RWPE2 (cell line): ENCODE measurements at regions not wholly inside any gene's neighbourhood (a gene's known extent, or its start where the extent isn't known, plus 50 kb on each side); places are given as distances from the start of the nearest gene placed in this dataset.

Source experiments
- ATAC-seq: fragments of 200-7000 bp; cut with Tn5 transposase; 3 replicates; pipeline ENCODE4 v1.9.1; 2021; ENCODE audit warnings: low read depth
- DNase-seq: peaks from one replicate; pipeline ENCODE4 v3.0.0-alpha.2; 2020; ENCODE audit warnings: low spot score
- H3K27ac ChIP-seq: fragments of 450-650 bp; 2 replicates; pipeline ENCODE4 v1.5.1; 2017; ENCODE audit warnings: mild to moderate bottlenecking; ENCODE audit not compliant: poor library complexity, severe bottlenecking
- H3K27me3 ChIP-seq: fragments of 250-450 bp; sonication (Bioruptor Pico); 2 replicates; pipeline ENCODE4 v1.5.1; 2021; ENCODE audit warnings: mild to moderate bottlenecking, moderate library complexity; ENCODE audit not compliant: insufficient read depth, poor library complexity, severe bottlenecking
- H3K36me3 ChIP-seq: fragments of 250-450 bp; sonication (Bioruptor Pico); 2 replicates; pipeline ENCODE4 v1.5.1; 2020; ENCODE audit warnings: low read depth, mild to moderate bottlenecking, moderate library complexity
- H3K4me1 ChIP-seq: fragments of 250-450 bp; sonication (Bioruptor Pico); 2 replicates; pipeline ENCODE4 v1.5.1; 2021; ENCODE audit warnings: mild to moderate bottlenecking, moderate library complexity; ENCODE audit not compliant: insufficient read depth, poor library complexity, severe bottlenecking
- H3K4me3 ChIP-seq: fragments of 250-450 bp; sonication (Bioruptor Pico); 2 replicates; pipeline ENCODE4 v1.5.1; 2021; ENCODE audit warnings: mild to moderate bottlenecking, moderate library complexity; ENCODE audit not compliant: severe bottlenecking
- H3K9me3 ChIP-seq: fragments of 250-450 bp; sonication (Bioruptor Pico); 2 replicates; pipeline ENCODE4 v1.5.1; 2021; ENCODE audit warnings: mild to moderate bottlenecking, moderate library complexity; ENCODE audit not compliant: severe bottlenecking
- TF ChIP-seq, protein P1 (sequence below): fragments of 450-650 bp; IDR thresholded peaks from one replicate; pipeline ENCODE4 v1.5.1; 2017; ENCODE audit warnings: mild to moderate bottlenecking, moderate library complexity; ENCODE audit not compliant: poor library complexity, severe bottlenecking

DNA sequence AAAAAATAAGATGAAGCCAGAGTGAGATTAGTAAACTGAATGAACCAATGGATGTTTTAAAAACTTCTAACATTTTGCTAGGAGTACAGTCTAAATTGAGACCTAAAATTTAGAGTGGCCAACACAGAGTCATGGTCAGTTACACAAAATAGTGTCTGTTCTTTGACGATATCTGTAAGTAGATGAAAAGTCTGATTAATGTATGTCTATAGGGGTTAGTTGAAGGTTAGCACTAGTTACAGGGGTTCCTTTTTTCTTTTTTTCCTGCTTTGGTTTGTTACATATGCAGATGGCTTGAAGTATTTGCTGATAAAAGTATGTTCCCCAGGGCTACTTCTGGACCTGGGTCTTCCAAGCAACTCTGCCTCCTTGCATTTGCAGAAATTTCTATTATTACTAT is 90.1 kb upstream of the MTPN start:
- H3K9me3 ChIP-seq: no peaks in the 10 kb centered on the region
- H3K27me3 ChIP-seq: peaks cover 4% of the 10 kb centered on the region
- ATAC-seq: no peak
- TF ChIP-seq, protein P1, sequence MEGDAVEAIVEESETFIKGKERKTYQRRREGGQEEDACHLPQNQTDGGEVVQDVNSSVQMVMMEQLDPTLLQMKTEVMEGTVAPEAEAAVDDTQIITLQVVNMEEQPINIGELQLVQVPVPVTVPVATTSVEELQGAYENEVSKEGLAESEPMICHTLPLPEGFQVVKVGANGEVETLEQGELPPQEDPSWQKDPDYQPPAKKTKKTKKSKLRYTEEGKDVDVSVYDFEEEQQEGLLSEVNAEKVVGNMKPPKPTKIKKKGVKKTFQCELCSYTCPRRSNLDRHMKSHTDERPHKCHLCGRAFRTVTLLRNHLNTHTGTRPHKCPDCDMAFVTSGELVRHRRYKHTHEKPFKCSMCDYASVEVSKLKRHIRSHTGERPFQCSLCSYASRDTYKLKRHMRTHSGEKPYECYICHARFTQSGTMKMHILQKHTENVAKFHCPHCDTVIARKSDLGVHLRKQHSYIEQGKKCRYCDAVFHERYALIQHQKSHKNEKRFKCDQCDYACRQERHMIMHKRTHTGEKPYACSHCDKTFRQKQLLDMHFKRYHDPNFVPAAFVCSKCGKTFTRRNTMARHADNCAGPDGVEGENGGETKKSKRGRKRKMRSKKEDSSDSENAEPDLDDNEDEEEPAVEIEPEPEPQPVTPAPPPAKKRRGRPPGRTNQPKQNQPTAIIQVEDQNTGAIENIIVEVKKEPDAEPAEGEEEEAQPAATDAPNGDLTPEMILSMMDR: no peak
- H3K36me3 ChIP-seq: no peaks in the 10 kb centered on the region
- no peak overlapping the region for H3K27ac ChIP-seq
- no peak for DNase-seq
- no peaks in the 10 kb centered on the region for H3K4me1 ChIP-seq
- H3K4me3 ChIP-seq: no peak overlapping the region

DNA sequence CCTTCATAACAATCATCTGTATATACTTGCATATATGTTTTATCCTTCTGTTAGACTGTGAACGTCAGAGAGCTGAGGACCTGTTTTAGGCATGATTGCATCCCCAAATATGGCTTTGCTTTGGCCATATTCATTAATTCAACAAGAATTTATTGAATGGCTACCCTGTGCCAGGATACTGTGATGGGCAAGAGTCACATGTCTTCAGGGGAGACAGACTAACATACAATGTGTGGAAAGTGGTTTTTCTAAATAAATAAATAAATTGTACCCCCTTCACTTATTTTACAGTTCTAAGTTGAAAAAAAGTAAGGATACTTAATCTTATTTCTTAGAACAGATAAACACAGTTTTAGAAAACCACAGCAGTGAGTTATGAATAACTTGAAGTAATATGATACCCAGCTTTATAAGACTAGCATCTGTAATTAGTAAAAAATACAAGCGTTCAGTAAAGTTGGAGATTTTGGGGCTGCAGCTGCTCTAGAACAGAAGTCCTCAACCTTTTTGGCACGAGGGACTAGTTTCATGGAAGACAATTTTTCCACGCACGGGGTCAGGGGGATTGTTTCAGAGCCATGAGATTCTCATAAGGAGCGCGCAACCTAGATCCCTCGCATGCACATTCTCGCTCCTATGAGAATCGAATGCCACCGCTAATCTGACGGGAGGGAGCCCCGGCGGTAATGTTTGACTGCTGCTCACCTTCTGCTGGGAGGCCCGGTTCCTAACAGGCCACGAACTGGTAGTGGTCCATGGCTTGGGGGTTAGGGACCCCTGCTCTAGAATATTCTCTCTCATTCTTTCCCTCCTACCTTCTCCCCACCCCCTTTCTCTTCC is 89.4 kb upstream of the MTPN start:
- no peak for DNase-seq
- Histone ChIP-seq H3K27me3 (peaks cover 6% of the 10 kb centered on the region), H3K4me1 (no peaks in the 10 kb centered on the region), H3K27ac (no peak overlapping the region), H3K9me3 (no peaks in the 10 kb centered on the region), H3K4me3 (no peak overlapping the region), H3K36me3 (no peaks in the 10 kb centered on the region)
- TF ChIP-seq, protein P1: no peak
- ATAC-seq: no peak

DNA sequence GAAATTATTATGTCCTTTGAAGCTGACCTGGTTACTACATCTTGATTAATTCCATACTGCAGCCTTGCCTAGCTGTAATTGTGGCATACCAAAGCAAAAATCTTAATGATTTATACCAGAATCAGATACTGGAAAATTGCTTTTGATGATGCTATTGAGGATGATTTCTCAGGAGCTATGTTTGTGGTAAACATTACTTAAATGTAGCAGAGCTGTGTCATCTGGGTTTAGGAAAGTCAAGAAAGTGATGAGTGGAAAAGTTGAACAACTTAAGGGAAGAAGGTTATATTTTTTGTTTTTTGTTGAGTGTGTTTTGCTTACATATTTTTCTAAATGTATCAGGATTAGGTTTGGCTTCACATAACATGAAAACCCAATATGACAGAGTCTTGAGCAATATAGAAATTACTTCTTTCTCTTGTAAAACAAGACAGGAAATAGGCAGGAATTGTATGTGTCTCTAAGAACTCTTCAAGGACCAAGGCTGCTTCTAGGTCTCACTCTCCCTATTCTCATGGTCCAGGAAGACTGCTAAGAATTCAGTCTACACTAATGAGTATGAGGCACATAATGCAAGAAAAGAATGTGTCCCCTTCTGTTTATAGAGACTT is 87.6 kb upstream of the MTPN start:
- Histone ChIP-seq H3K4me1 (no peaks in the 10 kb centered on the region), H3K9me3 (no peaks in the 10 kb centered on the region), H3K27ac (no peak overlapping the region), H3K36me3 (no peaks in the 10 kb centered on the region), H3K4me3 (no peak overlapping the region), H3K27me3 (peaks cover 6% of the 10 kb centered on the region)
- TF ChIP-seq, protein P1: no peak
- DNase-seq (no peak), ATAC-seq (no peak)

DNA sequence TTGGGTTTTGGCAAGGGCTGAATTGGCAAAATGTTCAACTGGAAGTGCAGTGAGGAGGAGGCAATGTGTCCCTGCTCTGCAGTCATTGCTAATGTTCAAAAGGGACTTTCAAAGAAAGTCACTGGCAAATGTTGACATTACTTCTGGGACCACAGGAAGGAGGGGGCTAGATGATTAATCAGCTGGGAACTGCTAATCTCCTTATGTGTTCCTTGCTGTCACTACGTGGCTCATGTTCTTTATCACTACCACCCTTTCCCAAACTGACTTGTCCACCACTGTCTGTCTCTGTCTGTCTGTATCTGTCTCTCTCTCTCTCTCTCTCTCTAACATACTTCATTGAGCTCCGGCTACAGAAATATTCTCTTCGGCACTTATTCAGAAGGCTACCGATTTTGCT is 86.9 kb upstream of the MTPN start:
- peaks cover 6% of the 10 kb centered on the region for H3K27me3 ChIP-seq
- H3K4me3 ChIP-seq: no peak overlapping the region
- ATAC-seq (no peak), DNase-seq (no peak)
- H3K4me1 ChIP-seq: no peaks in the 10 kb centered on the region
- H3K9me3 ChIP-seq: no peaks in the 10 kb centered on the region
- no peak overlapping the region for H3K27ac ChIP-seq
- H3K36me3 ChIP-seq: no peaks in the 10 kb centered on the region
- TF ChIP-seq, protein P1: no peak

DNA sequence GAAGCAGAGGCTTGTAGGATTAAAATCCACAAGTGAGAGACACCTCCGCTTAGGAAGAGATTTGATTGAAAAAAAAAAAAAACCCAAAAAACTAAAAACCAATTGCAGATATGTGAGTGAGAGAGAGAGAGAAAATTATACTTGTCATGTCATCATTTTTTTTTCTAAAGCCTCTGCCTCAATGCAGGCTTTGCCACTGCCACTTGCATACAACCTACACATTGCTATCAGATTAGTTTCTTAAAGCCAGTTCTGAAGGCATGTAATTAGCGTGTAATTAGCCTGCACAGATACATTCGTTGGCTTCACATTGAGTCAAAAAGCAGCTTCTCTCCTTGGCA is 86.1 kb upstream of the MTPN start:
- DNase-seq (no peak), ATAC-seq (no peak)
- H3K27ac ChIP-seq: no peak overlapping the region
- H3K9me3 ChIP-seq: no peaks in the 10 kb centered on the region
- peaks cover 6% of the 10 kb centered on the region for H3K27me3 ChIP-seq
- TF ChIP-seq, protein P1: no peak
- H3K36me3 ChIP-seq: no peaks in the 10 kb centered on the region
- H3K4me3 ChIP-seq: no peak overlapping the region
- no peaks in the 10 kb centered on the region for H3K4me1 ChIP-seq
